ENCODE measurements at regions not wholly inside any gene's neighbourhood (a gene's known extent, or its start where the extent isn't known, plus 50 kb on each side); places are given as distances from the start of the nearest gene placed in this dataset.

DNA sequence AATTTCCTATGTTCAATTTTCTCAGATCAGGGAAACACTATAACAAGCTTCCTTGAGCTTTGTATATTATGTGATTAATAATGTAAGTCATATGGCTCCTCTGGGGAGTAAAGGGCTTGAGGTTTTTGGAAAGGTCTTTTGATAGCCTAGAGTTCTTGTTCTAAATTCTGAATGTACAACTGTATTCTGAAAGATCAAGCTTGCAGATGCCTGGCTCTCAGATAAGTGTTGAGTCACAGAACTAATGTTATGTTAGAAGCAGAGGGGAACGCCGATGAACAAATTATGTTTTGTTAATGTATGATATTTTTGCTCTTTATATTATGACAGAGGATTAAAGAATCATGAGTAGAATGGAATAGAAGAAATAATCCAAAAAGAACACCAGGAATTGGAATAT is 170.1 kb downstream of the RPRM start:
- TF ChIP-seq, protein P1, sequence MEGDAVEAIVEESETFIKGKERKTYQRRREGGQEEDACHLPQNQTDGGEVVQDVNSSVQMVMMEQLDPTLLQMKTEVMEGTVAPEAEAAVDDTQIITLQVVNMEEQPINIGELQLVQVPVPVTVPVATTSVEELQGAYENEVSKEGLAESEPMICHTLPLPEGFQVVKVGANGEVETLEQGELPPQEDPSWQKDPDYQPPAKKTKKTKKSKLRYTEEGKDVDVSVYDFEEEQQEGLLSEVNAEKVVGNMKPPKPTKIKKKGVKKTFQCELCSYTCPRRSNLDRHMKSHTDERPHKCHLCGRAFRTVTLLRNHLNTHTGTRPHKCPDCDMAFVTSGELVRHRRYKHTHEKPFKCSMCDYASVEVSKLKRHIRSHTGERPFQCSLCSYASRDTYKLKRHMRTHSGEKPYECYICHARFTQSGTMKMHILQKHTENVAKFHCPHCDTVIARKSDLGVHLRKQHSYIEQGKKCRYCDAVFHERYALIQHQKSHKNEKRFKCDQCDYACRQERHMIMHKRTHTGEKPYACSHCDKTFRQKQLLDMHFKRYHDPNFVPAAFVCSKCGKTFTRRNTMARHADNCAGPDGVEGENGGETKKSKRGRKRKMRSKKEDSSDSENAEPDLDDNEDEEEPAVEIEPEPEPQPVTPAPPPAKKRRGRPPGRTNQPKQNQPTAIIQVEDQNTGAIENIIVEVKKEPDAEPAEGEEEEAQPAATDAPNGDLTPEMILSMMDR (IDR thresholded peaks at IDR 0.05; ENCODE audit: low read depth, low read length): no peak
- no peak for DNase-seq (ENCODE audit: extremely low read depth, low read depth)

DNA sequence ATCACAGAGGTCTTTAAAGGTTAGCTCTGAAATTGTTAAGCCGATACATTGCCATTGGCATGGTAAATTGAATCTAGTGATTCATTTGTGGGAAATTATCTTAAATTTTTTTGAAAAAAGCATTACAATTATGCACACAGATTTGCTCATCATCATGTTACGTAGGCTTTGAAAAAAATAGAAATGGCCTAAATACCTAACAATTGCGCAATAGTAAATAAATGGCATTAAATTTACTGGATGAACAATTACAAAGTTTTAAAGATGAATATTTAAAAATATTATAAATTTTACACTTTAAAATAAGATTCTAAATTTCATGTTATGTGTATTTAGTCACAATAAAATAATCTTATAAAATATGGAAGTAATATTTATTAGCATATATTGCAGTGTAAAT is 171.3 kb downstream of the RPRM start:
- no peak for DNase-seq (ENCODE audit: extremely low read depth, low read depth)
- TF ChIP-seq, protein P1 (IDR thresholded peaks at IDR 0.05; ENCODE audit: low read depth, low read length): no peak

DNA sequence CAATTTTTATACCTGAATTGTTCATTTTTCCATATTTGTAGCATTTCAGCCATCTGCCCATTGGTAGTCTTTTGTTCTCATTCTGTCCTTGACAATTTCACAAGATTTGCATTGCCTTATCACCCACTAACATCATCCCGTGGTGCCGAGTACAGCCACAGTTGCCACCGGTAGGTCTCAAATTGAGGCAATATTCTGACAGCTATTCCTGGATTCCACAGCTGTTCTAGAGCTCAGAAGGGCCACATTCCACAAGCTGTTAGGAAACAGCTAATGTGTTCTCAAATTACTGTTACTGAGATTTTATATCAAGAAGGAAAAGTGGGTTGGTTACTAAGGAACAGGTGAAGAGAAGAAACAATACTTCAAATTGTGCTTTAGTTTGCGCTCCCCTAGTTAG is 178.8 kb downstream of the RPRM start:
- TF ChIP-seq, protein P1 (IDR thresholded peaks at IDR 0.05; ENCODE audit: low read depth, low read length): no peak
- DNase-seq (ENCODE audit: extremely low read depth, low read depth): no peak

DNA sequence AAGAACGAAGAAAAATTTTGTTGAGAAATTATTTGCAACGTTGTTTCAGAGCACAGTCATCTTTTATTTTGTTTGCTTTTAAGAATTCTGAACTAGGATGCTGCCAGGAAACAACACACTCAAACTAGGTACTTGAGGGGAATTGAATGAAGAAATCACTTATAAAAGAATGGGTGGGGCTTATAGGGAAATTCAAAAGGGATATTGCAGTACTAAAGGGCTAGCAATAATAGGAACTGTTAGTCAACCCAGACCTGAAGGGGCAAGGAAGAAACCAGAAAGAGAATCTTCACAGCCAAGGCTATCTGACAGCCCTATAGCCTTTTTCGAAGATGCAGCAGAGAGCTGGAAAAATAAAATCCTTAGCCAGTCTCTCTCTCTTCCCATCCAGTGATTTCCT is 179.3 kb downstream of the RPRM start:
- TF ChIP-seq, protein P1 (IDR thresholded peaks at IDR 0.05; ENCODE audit: low read depth, low read length): no peak

DNA sequence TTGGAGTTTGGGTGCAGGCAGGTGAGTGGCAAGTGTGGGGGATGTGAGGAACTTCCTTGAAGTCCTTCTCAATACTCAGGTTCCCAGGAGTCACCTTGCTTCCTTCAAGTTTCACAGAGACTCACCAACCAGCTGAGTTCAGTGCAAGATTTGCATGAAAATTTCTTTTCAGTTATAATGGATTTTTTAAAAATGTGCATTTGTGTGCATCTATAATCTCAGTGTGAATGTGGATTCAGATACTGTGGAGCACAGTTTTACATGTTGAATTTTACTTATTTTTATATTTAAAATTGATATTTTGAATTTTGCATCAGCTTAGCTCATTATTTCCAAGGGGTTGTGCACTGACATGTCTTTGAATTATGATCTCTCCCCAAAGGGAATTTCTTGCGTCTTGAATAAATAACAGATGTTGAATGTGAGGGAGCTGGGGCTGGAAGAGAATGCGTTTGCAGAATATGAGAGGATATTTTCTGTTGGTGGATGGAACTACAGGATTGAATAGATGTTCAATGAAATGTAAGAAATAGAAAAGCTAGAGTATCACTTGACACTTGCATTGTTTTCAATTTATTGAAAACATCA is 184.3 kb downstream of the RPRM start:
- TF ChIP-seq, protein P1 (IDR thresholded peaks at IDR 0.05; ENCODE audit: low read depth, low read length): no peak

More for the DNA sequence above, 179.3 kb downstream of the RPRM start:
- no peak for DNase-seq (ENCODE audit: extremely low read depth, low read depth)

DNA sequence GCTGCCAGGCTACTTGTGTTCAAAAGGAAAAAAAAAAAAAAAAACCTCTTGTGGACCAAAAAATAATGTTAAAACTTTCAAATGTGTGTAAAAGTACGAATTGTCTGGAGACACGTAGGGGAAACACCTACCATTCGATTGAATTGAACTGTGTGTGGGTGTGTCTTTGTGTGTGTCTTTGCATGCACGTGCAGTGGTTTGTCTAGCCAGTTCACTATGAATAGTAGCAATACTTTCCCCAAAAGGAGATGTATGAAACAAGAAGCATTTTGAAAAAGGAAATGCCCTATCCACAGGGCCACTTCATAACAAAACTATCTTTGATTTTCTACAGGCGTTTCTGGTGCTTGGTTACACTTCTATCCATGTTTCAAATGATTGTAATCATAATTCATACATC is 186.8 kb downstream of the RPRM start:
- TF ChIP-seq, protein P1 (IDR thresholded peaks at IDR 0.05; ENCODE audit: low read depth, low read length): no peak
- no peak for DNase-seq (ENCODE audit: extremely low read depth, low read depth)

More for the DNA sequence above, 184.3 kb downstream of the RPRM start:
- DNase-seq (ENCODE audit: extremely low read depth, low read depth): no peak

DNA sequence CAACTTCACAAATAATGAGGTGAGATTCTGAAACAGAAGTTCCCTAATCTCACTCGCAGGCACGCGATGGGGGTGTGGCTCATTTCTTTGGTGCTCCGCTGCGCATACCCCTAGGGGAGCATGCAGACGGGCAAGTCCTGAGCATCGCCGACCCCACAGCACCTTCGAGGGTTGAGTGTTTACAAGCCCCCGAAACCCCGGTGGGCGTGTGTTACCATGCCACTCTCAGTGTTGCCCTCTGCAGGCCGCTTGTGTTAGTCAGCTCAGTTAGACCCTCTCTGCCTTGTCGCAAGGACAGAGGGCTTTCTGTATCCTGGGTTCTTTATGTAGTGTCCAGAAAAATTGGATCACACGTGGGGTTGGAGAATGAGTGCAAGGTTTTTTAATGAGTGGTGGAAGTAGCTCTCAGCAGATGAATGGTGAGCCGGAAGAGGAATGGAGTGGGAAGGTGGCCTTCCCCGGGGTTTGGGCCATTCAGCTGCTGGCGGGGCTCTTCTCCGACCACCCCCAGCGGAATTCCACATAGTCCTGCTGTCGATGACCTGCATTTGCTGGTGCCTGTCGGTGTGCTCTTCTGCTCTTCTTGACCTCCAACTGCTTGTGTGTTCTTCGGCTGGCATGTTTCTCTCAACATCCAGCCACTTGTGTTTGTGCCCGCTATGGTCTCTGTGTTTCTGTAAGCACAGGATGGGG is 191.3 kb downstream of the RPRM start:
- no peak for DNase-seq (ENCODE audit: extremely low read depth, low read depth)
- TF ChIP-seq, protein P1 (IDR thresholded peaks at IDR 0.05; ENCODE audit: low read depth, low read length): no peak

Data from AG09319 (cell line).